ENCODE measurements at regions not wholly inside any gene's neighbourhood (a gene's known extent, or its start where the extent isn't known, plus 50 kb on each side); places are given as distances from the start of the nearest gene placed in this dataset.

GRCh38 chr4:170399581-170400293 is 310.0 kb upstream of the AADAT start:
- Mint-ChIP-seq H3K9me3 (ENCODE audit: low read depth, unreplicated experiment) (peaks cover 4% of the 10 kb centered on the region), H3K4me3 (ENCODE audit: low read depth, unreplicated experiment) (no peak overlapping the region), H3K27ac (ENCODE audit: unreplicated experiment) (no peak overlapping the region), H3K27me3 (ENCODE audit: unreplicated experiment) (no peaks in the 10 kb centered on the region), H3K36me3 (ENCODE audit: insufficient read depth, unreplicated experiment) (no peaks in the 10 kb centered on the region), H3K4me1 (ENCODE audit: low read depth, unreplicated experiment) (no peaks in the 10 kb centered on the region)
- CTCF ChIA-PET, result no interaction called here
- no TSS peak for BruUV-seq (replicated peaks)
- intact Hi-C loops (cut with micrococcal nuclease; ENCODE audit: unreplicated experiment), result loop anchor here (5.0 kb wide), 1 partner anchor 98 kb away; no protein-coding TSS in a partner anchor
- no peak for DNase-seq
- TF ChIP-seq CTCF (IDR thresholded peaks at IDR 0.05; ENCODE audit: unreplicated experiment), result no peak

- no peak for DNase-seq
- no TSS peak for BruUV-seq (replicated peaks)
- intact Hi-C loops (cut with micrococcal nuclease; ENCODE audit: unreplicated experiment), result no loop called here
- Mint-ChIP-seq H3K4me1 (ENCODE audit: low read depth, unreplicated experiment) (no peaks in the 10 kb centered on the region), H3K4me3 (ENCODE audit: low read depth, unreplicated experiment) (no peak overlapping the region), H3K27me3 (ENCODE audit: unreplicated experiment) (no peaks in the 10 kb centered on the region), H3K36me3 (ENCODE audit: insufficient read depth, unreplicated experiment) (no peaks in the 10 kb centered on the region), H3K27ac (ENCODE audit: unreplicated experiment) (no peak overlapping the region), H3K9me3 (ENCODE audit: low read depth, unreplicated experiment) (peaks cover 4% of the 10 kb centered on the region)
- no peak for TF ChIP-seq CTCF (IDR thresholded peaks at IDR 0.05; ENCODE audit: unreplicated experiment)
- CTCF ChIA-PET, result no interaction called here
Measured at GRCh38 chr4:170398218-170398617, 308.5 kb upstream of the AADAT start.

GRCh38 chr4:170395773-170396172 is 306.0 kb upstream of the AADAT start:
- H3K4me1 Mint-ChIP-seq (ENCODE audit: low read depth, unreplicated experiment), result no peaks in the 10 kb centered on the region
- H3K9me3 Mint-ChIP-seq (ENCODE audit: low read depth, unreplicated experiment), result no peaks in the 10 kb centered on the region
- CTCF ChIA-PET, result no interaction called here
- TF ChIP-seq CTCF (IDR thresholded peaks at IDR 0.05; ENCODE audit: unreplicated experiment), result no peak
- H3K36me3 Mint-ChIP-seq (ENCODE audit: insufficient read depth, unreplicated experiment), result no peaks in the 10 kb centered on the region
- H3K4me3 Mint-ChIP-seq (ENCODE audit: low read depth, unreplicated experiment), result no peak overlapping the region
- H3K27me3 Mint-ChIP-seq (ENCODE audit: unreplicated experiment), result no peaks in the 10 kb centered on the region
- intact Hi-C loops (cut with micrococcal nuclease; ENCODE audit: unreplicated experiment), result no loop called here
- DNase-seq, result no peak
- H3K27ac Mint-ChIP-seq (ENCODE audit: unreplicated experiment), result no peak overlapping the region
- no TSS peak for BruUV-seq (replicated peaks)

GRCh38 chr4:170391066-170391740 is 301.4 kb upstream of the AADAT start:
- Mint-ChIP-seq H3K9me3 (ENCODE audit: low read depth, unreplicated experiment) (no peaks in the 10 kb centered on the region), H3K36me3 (ENCODE audit: insufficient read depth, unreplicated experiment) (no peaks in the 10 kb centered on the region), H3K4me1 (ENCODE audit: low read depth, unreplicated experiment) (no peaks in the 10 kb centered on the region), H3K27me3 (ENCODE audit: unreplicated experiment) (no peaks in the 10 kb centered on the region), H3K4me3 (ENCODE audit: low read depth, unreplicated experiment) (no peak overlapping the region), H3K27ac (ENCODE audit: unreplicated experiment) (no peak overlapping the region)
- CTCF ChIA-PET, result no interaction called here
- no TSS peak for BruUV-seq (replicated peaks)
- intact Hi-C loops (cut with micrococcal nuclease; ENCODE audit: unreplicated experiment), result no loop called here
- no peak for TF ChIP-seq CTCF (IDR thresholded peaks at IDR 0.05; ENCODE audit: unreplicated experiment)
- no peak for DNase-seq
